Neutrophil (primary cell): ENCODE measurements at regions not wholly inside any gene's neighbourhood (a gene's known extent, or its start where the extent isn't known, plus 50 kb on each side); places are given as distances from the start of the nearest gene placed in this dataset.

Source experiments
- H3K27ac ChIP-seq: fragments of 200-600 bp; sonication (generic); 2 replicates; pipeline ENCODE4 v1.5.1; 2016; ENCODE audit warnings: mild to moderate bottlenecking, moderate library complexity
- H3K27me3 ChIP-seq: fragments of 200-600 bp; sonication (generic); 2 replicates; pipeline ENCODE4 v1.6.0; 2016; ENCODE audit warnings: mild to moderate bottlenecking
- H3K36me3 ChIP-seq: fragments of 200-600 bp; sonication (generic); 2 replicates; pipeline ENCODE4 v1.5.1; 2017
- H3K4me1 ChIP-seq, 2 experiments: fragments of 200-600 bp in 1 of 2; sonication (generic) in 1 of 2; 1 replicate in 1 of 2; 2 replicates in 1 of 2; pipeline versions ENCODE4 v1.5.1 to v1.6.1; 2013 to 2016; ENCODE audit warnings: low read depth in 1 of 2, low read length in 1 of 2, mild to moderate bottlenecking in 1 of 2, moderate library complexity in 1 of 2; ENCODE audit not compliant: control insufficient read depth in 1 of 2, insufficient read depth in 1 of 2
- H3K4me3 ChIP-seq, 2 experiments: fragments of 200-600 bp in 1 of 2; sonication (generic) in 1 of 2; 1 replicate in 1 of 2; 2 replicates in 1 of 2; pipeline ENCODE4 v1.5.1; 2013 to 2016; ENCODE audit warnings: low read depth in 1 of 2, low read length in 1 of 2, mild to moderate bottlenecking in 1 of 2, moderate library complexity in 1 of 2
- H3K9me3 ChIP-seq: fragments of 200-600 bp; sonication (generic); 2 replicates; pipeline ENCODE4 v1.5.1; 2016
- CTCF ChIP-seq: fragments of 200-600 bp; sonication (generic); IDR thresholded peaks from 2 replicates; pipeline ENCODE4 v1.5.1; 2016; ENCODE audit warnings: antibody characterized with exemption

- H3K27me3 ChIP-seq = no peaks in the 10 kb centered on the region
- no peaks in the 10 kb centered on the region for H3K4me1 ChIP-seq
- no peaks in the 10 kb centered on the region for H3K36me3 ChIP-seq
- no peak for TF ChIP-seq CTCF
- H3K9me3 ChIP-seq = no peaks in the 10 kb centered on the region
- H3K4me3 ChIP-seq = no peak overlapping the region
- H3K27ac ChIP-seq = no peak overlapping the region
Measured at GRCh38 chr13:58879114-58879513, 1247.6 kb downstream of the PCDH17 start.

GRCh38 chr13:58882516-58882915 lies 1251.0 kb downstream of the PCDH17 start:
- no peak for TF ChIP-seq CTCF
- Histone ChIP-seq H3K27me3 (no peaks in the 10 kb centered on the region), H3K9me3 (no peaks in the 10 kb centered on the region), H3K4me1 (no peaks in the 10 kb centered on the region), H3K4me3 (no peak overlapping the region), H3K27ac (no peak overlapping the region), H3K36me3 (no peaks in the 10 kb centered on the region)

GRCh38 chr13:58883405-58883804 lies 1251.9 kb downstream of the PCDH17 start:
- Histone ChIP-seq H3K4me3 (no peak overlapping the region), H3K36me3 (no peaks in the 10 kb centered on the region), H3K4me1 (no peaks in the 10 kb centered on the region), H3K9me3 (no peaks in the 10 kb centered on the region), H3K27ac (no peak overlapping the region), H3K27me3 (no peaks in the 10 kb centered on the region)
- TF ChIP-seq CTCF = no peak

GRCh38 chr13:58884353-58885209 lies 1253.0 kb downstream of the PCDH17 start:
- no peaks in the 10 kb centered on the region for H3K27me3 ChIP-seq
- H3K4me1 ChIP-seq = no peaks in the 10 kb centered on the region
- no peak overlapping the region for H3K27ac ChIP-seq
- H3K4me3 ChIP-seq = no peak overlapping the region
- no peaks in the 10 kb centered on the region for H3K9me3 ChIP-seq
- H3K36me3 ChIP-seq = no peaks in the 10 kb centered on the region
- no peak for TF ChIP-seq CTCF

GRCh38 chr13:58889474-58889873 lies 1257.9 kb downstream of the PCDH17 start:
- H3K36me3 ChIP-seq = no peaks in the 10 kb centered on the region
- TF ChIP-seq CTCF = no peak
- H3K27me3 ChIP-seq = no peaks in the 10 kb centered on the region
- no peaks in the 10 kb centered on the region for H3K4me1 ChIP-seq
- no peak overlapping the region for H3K4me3 ChIP-seq
- H3K27ac ChIP-seq = no peak overlapping the region
- H3K9me3 ChIP-seq = no peaks in the 10 kb centered on the region
